Adipocyte (in vitro differentiated cells): ENCODE measurements at regions not wholly inside any gene's neighbourhood (a gene's known extent, or its start where the extent isn't known, plus 50 kb on each side); places are given as distances from the start of the nearest gene placed in this dataset.
"Not testable (repeated sequence)": the region's sequence is repeated elsewhere in the genome, so short reads cannot be mapped to it uniquely, and the experiment has no call there.

Experiments
- DNase-seq: peaks from one replicate; pipeline ENCODE4 v3.0.0-alpha.2; 2015; ENCODE audit warnings: low read depth
- H3K27me3 ChIP-seq: replicated peaks from 2 replicates; pipeline ENCODE4 v1.7.0; 2013; ENCODE audit warnings: mild to moderate bottlenecking, low read length, moderate library complexity; ENCODE audit not compliant: control insufficient read depth, insufficient read depth
- H3K36me3 ChIP-seq: 2 replicates; pipeline ENCODE4 v1.7.0; 2013; ENCODE audit warnings: low read length, mild to moderate bottlenecking, moderate library complexity; ENCODE audit not compliant: control insufficient read depth, insufficient read depth, severe bottlenecking
- H3K4me1 ChIP-seq: 2 replicates; pipeline ENCODE4 v1.7.0; 2013; ENCODE audit warnings: mild to moderate bottlenecking, low read length, moderate library complexity; ENCODE audit not compliant: control insufficient read depth, insufficient read depth
- H3K4me3 ChIP-seq: 2 replicates; pipeline ENCODE4 v1.7.0; 2013; ENCODE audit warnings: mild to moderate bottlenecking, low read length, moderate library complexity
- H3K9ac ChIP-seq: 2 replicates; pipeline ENCODE4 v1.7.0; 2013; ENCODE audit warnings: mild to moderate bottlenecking, low read length, moderate library complexity
- H3K9me3 ChIP-seq: 2 replicates; pipeline ENCODE4 v1.7.0; 2013; ENCODE audit warnings: mild to moderate bottlenecking, low read length, moderate library complexity; ENCODE audit not compliant: control insufficient read depth

GRCh38 chrX:41003506-41004270 lies 81.6 kb upstream of the USP9X start:
- H3K36me3 ChIP-seq = no peaks in the 10 kb centered on the region
- H3K4me3 ChIP-seq = no peak overlapping the region
- no peaks in the 10 kb centered on the region for H3K4me1 ChIP-seq
- no peak overlapping the region for H3K9ac ChIP-seq
- DNase-seq = no peak
- H3K9me3 ChIP-seq = no peaks in the 10 kb centered on the region
- H3K27me3 ChIP-seq = peaks cover 31% of the 10 kb centered on the region

- DNase-seq = no peak
- H3K36me3 ChIP-seq = no peaks in the 10 kb centered on the region
- no peaks in the 10 kb centered on the region for H3K9me3 ChIP-seq
- peaks cover 31% of the 10 kb centered on the region for H3K27me3 ChIP-seq
- H3K9ac ChIP-seq = no peak overlapping the region
- peaks cover 5% of the 10 kb centered on the region for H3K4me1 ChIP-seq
- no peak overlapping the region for H3K4me3 ChIP-seq
Observed at GRCh38 chrX:41005445-41005992, 79.7 kb upstream of the USP9X start.

GRCh38 chrX:41009850-41010846 lies 75.1 kb upstream of the USP9X start:
- peaks cover 11% of the 10 kb centered on the region for H3K4me1 ChIP-seq
- peak; percentile 82 for DNase-seq
- H3K36me3 ChIP-seq = no peaks in the 10 kb centered on the region
- peak overlapping the region; percentile 60 for H3K4me3 ChIP-seq
- peak overlapping the region; percentile 76 for H3K9ac ChIP-seq
- no peaks in the 10 kb centered on the region for H3K9me3 ChIP-seq
- H3K27me3 ChIP-seq = peaks cover 12% of the 10 kb centered on the region

- no peak overlapping the region for H3K9ac ChIP-seq
- DNase-seq = peak; percentile 8
- H3K36me3 ChIP-seq = no peaks in the 10 kb centered on the region
- no peak overlapping the region for H3K4me3 ChIP-seq
- H3K9me3 ChIP-seq = no peaks in the 10 kb centered on the region
- peaks cover 9% of the 10 kb centered on the region for H3K4me1 ChIP-seq
- H3K27me3 ChIP-seq = peaks cover 7% of the 10 kb centered on the region
Observed at GRCh38 chrX:41014776-41015360, 70.4 kb upstream of the USP9X start.

- not testable (repeated sequence) for H3K9me3 ChIP-seq, H3K36me3 ChIP-seq, H3K4me3 ChIP-seq, DNase-seq, H3K9ac ChIP-seq, H3K27me3 ChIP-seq, H3K4me1 ChIP-seq
Observed at GRCh38 chrX:41017785-41018184, 67.5 kb upstream of the USP9X start.

GRCh38 chrX:41018391-41019040 lies 66.7 kb upstream of the USP9X start:
- not testable (repeated sequence) for DNase-seq, H3K9me3 ChIP-seq, H3K27me3 ChIP-seq, H3K36me3 ChIP-seq, H3K4me1 ChIP-seq, H3K9ac ChIP-seq, H3K4me3 ChIP-seq

GRCh38 chrX:41019041-41019392 lies 66.2 kb upstream of the USP9X start:
- Histone ChIP-seq H3K4me3 (no peak overlapping the region), H3K9ac (no peak overlapping the region), H3K4me1 (peaks cover 3% of the 10 kb centered on the region), H3K9me3 (no peaks in the 10 kb centered on the region), H3K27me3 (peaks cover 7% of the 10 kb centered on the region), H3K36me3 (no peaks in the 10 kb centered on the region)
- no peak for DNase-seq

GRCh38 chrX:41022566-41022965 lies 62.7 kb upstream of the USP9X start:
- no peak overlapping the region for H3K9ac ChIP-seq
- no peaks in the 10 kb centered on the region for H3K36me3 ChIP-seq
- no peak overlapping the region for H3K4me3 ChIP-seq
- H3K4me1 ChIP-seq = peaks cover 19% of the 10 kb centered on the region
- H3K27me3 ChIP-seq = peaks cover 7% of the 10 kb centered on the region
- H3K9me3 ChIP-seq = peaks cover 4% of the 10 kb centered on the region
- peak; percentile 41 for DNase-seq

GRCh38 chrX:41023098-41023497 lies 62.1 kb upstream of the USP9X start:
- no peak for DNase-seq
- Histone ChIP-seq H3K27me3 (peaks cover 7% of the 10 kb centered on the region), H3K36me3 (no peaks in the 10 kb centered on the region), H3K9me3 (peaks cover 4% of the 10 kb centered on the region), H3K9ac (no peak overlapping the region), H3K4me1 (peaks cover 19% of the 10 kb centered on the region), H3K4me3 (no peak overlapping the region)

GRCh38 chrX:41024335-41024734 lies 60.9 kb upstream of the USP9X start:
- peaks cover 19% of the 10 kb centered on the region for H3K4me1 ChIP-seq
- H3K27me3 ChIP-seq, H3K9me3 ChIP-seq, H3K36me3 ChIP-seq, H3K9ac ChIP-seq, H3K4me3 ChIP-seq, DNase-seq: not testable (repeated sequence)
